ENCODE measurements at regions not wholly inside any gene's neighbourhood (a gene's known extent, or its start where the extent isn't known, plus 50 kb on each side); places are given as distances from the start of the nearest gene placed in this dataset.

- TF ChIP-seq POLR2A (IDR thresholded peaks at IDR 0.05) (no peak), EP300 (IDR thresholded peaks at IDR 0.05; ENCODE audit: low read depth) (no peak), CTCF (IDR thresholded peaks at IDR 0.05) (no peak)
Observed at GRCh38 chr13:110028311-110028710, 241.9 kb upstream of the IRS2 start.

Measured in transverse colon (tissue), 3 donors.